H1 (cell line): ENCODE measurements at regions not wholly inside any gene's neighbourhood (a gene's known extent, or its start where the extent isn't known, plus 50 kb on each side); places are given as distances from the start of the nearest gene placed in this dataset.

Source experiments
- CBX5 ChIP-seq: fragments of 300-800, 300-1000 bp; sonication (generic); IDR thresholded peaks from 2 replicates; pipeline ENCODE4 v1.7.1; 2016; ENCODE audit warnings: antibody characterized with exemption, low read length, low read depth
- CTCF ChIP-seq, 3 experiments: IDR thresholded peaks; 1 replicate in 2 of 3; 2 replicates in 1 of 3; pipeline versions ENCODE4 v1.5.1 to v1.6.1; 2011; ENCODE audit warnings: low read length in 3 of 3, mild to moderate bottlenecking in 3 of 3, inconsistent platforms in 2 of 3, low read depth in 1 of 3, moderate library complexity in 1 of 3; ENCODE audit not compliant: insufficient read depth in 1 of 3; ENCODE audit errors: control extremely low read depth in 1 of 3
- HDAC6 ChIP-seq: IDR thresholded peaks from one replicate; pipeline ENCODE4 v1.7.1; 2012; ENCODE audit warnings: low read depth, mild to moderate bottlenecking, inconsistent platforms, low read length, moderate library complexity
- POLR2A ChIP-seq, 2 experiments: IDR thresholded peaks; 1 replicate in 1 of 2; 2 replicates in 1 of 2; pipeline ENCODE4 v1.6.1; 2011; ENCODE audit warnings: low read depth in 2 of 2, low read length in 2 of 2, mild to moderate bottlenecking in 2 of 2; ENCODE audit errors: control extremely low read depth in 1 of 2
- POLR2AphosphoS5 ChIP-seq: IDR thresholded peaks from 2 replicates; pipeline ENCODE4 v1.6.1; 2011; ENCODE audit warnings: low read depth, low read length
- SIN3A ChIP-seq, 2 experiments: IDR thresholded peaks in 1 of 2; conservative IDR thresholded peaks in 1 of 2; 2 replicates each; pipeline ENCODE4 v1.6.1; 2011 to 2012; ENCODE audit warnings: low read length in 2 of 2, improper control_type of control experiment in 1 of 2, low read depth in 1 of 2, mild to moderate bottlenecking in 1 of 2
- SUZ12 ChIP-seq: fragments of 200-600 bp; sonication (generic); IDR thresholded peaks from 2 replicates; pipeline ENCODE4 v1.6.1; 2012; ENCODE audit warnings: mild to moderate bottlenecking, inconsistent platforms, low read length, moderate library complexity, mixed read lengths
- TAF1 ChIP-seq: IDR thresholded peaks from 2 replicates; pipeline ENCODE4 v1.6.1; 2011; ENCODE audit warnings: mild to moderate bottlenecking, low read depth, low read length

GRCh38 chr21:16928439-16928838 is 584.4 kb upstream of the CXADR start:
- TF ChIP-seq TAF1: no peak
- no peak for TF ChIP-seq POLR2A (IDR thresholded peaks at IDR 0.05; ENCODE audit: control extremely low read depth in 1 of 2, low read depth in 2 of 2, low read length in 2 of 2)
- no peak for TF ChIP-seq CTCF (IDR thresholded peaks at IDR 0.05; ENCODE audit: control extremely low read depth in 1 of 3, insufficient read depth in 1 of 3, low read depth in 1 of 3, low read length in 3 of 3)
- TF ChIP-seq SUZ12: no peak
- no peak for TF ChIP-seq HDAC6
- TF ChIP-seq CBX5: no peak
- no peak for TF ChIP-seq POLR2AphosphoS5
- no peak for TF ChIP-seq SIN3A (conservative IDR thresholded peaks at IDR 0.05 in 1 of 2, IDR thresholded peaks at IDR 0.05 in 1 of 2; ENCODE audit: low read depth in 1 of 2, low read length in 2 of 2)
